ENCODE measurements at regions not wholly inside any gene's neighbourhood (a gene's known extent, or its start where the extent isn't known, plus 50 kb on each side); places are given as distances from the start of the nearest gene placed in this dataset.
A peak's percentile ranks its signal among the peaks of the same experiment; 100 is the strongest.
"Not testable (repeated sequence)": the region's sequence is repeated elsewhere in the genome, so short reads cannot be mapped to it uniquely, and the experiment has no call there.

DNA sequence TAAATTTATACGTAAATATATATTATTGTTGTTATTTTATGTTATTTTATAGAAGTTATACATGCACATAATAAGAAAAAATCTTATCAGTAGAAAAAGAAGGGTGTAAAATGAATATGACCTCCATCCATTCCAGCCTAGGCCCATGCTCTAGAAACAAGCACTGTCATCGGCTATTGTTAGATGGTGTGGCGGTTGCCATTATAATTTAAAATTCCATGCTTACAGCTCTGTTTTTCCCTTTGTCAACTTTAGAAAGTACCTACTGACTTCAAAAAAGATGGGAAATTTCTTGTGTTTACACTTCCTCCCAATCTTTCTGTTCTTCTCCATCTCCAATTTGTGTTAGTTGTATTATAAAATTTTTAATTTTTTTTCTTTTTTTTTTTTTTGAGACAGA, 61.9 kb upstream of the RDX start:
- Histone ChIP-seq H3K9me3 (no peaks in the 10 kb centered on the region), H3K27ac (no peak overlapping the region), H3K36me3 (no peaks in the 10 kb centered on the region), H3K27me3 (no peaks in the 10 kb centered on the region), H3K4me1 (peaks cover 0 to 20% (median 8%) of the 10 kb centered on the region in 4 donors), H3K4me3 (no peak overlapping the region)
- 97% methylated on average over 3 of the region's 3 CpGs for WGBS (ENCODE audit: insufficient coverage, low coverage, low lambda C conversion rate, missing lambda C conversion rate)
- no peak for DNase-seq
- intact Hi-C loops (cut with DNase I), result loop anchor here (10.0 kb wide), 2 partner anchors 54 to 64 kb away; partner anchors contain the start of gene RDX (in 1 of the 2)
- no peak for ATAC-seq
- TF ChIP-seq, protein P1, sequence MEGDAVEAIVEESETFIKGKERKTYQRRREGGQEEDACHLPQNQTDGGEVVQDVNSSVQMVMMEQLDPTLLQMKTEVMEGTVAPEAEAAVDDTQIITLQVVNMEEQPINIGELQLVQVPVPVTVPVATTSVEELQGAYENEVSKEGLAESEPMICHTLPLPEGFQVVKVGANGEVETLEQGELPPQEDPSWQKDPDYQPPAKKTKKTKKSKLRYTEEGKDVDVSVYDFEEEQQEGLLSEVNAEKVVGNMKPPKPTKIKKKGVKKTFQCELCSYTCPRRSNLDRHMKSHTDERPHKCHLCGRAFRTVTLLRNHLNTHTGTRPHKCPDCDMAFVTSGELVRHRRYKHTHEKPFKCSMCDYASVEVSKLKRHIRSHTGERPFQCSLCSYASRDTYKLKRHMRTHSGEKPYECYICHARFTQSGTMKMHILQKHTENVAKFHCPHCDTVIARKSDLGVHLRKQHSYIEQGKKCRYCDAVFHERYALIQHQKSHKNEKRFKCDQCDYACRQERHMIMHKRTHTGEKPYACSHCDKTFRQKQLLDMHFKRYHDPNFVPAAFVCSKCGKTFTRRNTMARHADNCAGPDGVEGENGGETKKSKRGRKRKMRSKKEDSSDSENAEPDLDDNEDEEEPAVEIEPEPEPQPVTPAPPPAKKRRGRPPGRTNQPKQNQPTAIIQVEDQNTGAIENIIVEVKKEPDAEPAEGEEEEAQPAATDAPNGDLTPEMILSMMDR (IDR thresholded peaks at IDR 0.05), result no peak
- no peak for TF ChIP-seq POLR2A (IDR thresholded peaks at IDR 0.05)

DNA sequence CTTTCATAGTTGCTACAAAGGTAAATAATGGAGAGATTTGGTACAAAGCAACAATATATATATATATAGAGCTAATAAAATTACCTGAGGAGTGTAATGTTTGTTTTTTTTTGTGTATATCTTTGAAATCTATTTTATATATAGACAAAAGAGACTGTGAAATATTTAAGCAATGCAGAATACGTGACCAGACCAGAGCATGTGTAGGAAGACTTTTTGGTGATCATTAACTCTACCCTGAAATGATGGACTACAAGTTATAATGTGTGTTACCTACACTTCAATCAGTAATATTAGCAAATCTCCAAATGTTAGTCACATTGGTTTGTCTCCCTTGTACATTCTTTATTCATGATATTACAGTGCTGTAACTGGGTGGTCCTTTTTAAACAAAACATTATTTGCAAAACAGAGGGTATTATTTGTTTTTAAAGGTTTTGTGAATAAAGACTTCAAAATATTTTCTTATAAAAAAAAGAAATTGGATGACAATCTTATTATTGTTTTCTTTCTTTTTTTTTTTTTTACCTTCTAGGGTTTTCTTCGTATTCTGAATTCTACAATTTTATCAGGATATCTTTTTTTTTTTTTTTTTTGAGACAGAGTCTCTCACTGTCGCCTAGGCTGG, 64.5 kb upstream of the RDX start:
- H3K27ac ChIP-seq; ATAC-seq; H3K9me3 ChIP-seq; H3K4me3 ChIP-seq; H3K36me3 ChIP-seq; intact Hi-C loops (cut with DNase I); H3K27me3 ChIP-seq; DNase-seq: not testable (repeated sequence)
- peaks cover 0 to 14% (median 7%) of the 10 kb centered on the region in 4 donors for H3K4me1 ChIP-seq
- WGBS (ENCODE audit: insufficient coverage, low coverage, low lambda C conversion rate, missing lambda C conversion rate), result 96% methylated on average over 3 of the region's 3 CpGs

DNA sequence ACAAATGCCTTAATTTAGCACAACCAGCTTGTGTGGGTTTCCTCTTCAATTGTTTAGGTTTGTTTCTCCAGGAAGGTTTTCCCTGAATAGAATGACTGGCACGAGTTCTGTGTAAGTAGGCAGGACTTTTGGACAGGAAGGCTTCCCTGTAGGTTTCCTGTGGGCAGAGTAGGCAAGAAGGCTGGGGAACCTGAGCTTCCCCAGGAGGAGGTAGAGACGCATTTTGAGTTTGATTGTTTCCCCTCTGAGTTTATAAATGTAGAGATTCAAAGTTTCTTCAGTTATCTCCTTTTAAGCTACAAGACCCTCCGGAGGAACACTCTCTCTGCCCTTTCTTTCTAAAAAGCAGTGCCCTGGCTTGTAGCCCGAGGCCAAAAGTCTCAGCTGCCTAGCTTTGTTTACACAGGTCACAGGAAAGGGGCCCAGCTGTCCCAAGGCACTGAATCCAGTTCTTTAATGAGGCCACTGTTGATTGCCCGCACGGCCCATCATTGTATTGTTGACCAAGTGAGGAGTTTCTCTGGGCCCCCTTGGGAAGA, 66.6 kb upstream of the RDX start:
- H3K4me1 ChIP-seq, result peaks cover 0 to 6% (median 2%) of the 10 kb centered on the region in 4 donors
- TF ChIP-seq, protein P1 (IDR thresholded peaks at IDR 0.05), result no peak
- TF ChIP-seq POLR2A (IDR thresholded peaks at IDR 0.05), result peak; percentile 17
- H3K9me3 ChIP-seq, result no peaks in the 10 kb centered on the region
- no peaks in the 10 kb centered on the region for H3K36me3 ChIP-seq
- ATAC-seq (peak; percentile 88 to 94 (median 92)), DNase-seq (peak; percentile 54 to 81 (median 79))
- peak overlapping the region in 2 of 3 donors; percentile 19 to 31 for H3K4me3 ChIP-seq
- WGBS (ENCODE audit: insufficient coverage, low coverage, low lambda C conversion rate, missing lambda C conversion rate), result 7% methylated on average over 6 of the region's 6 CpGs
- peak overlapping the region; percentile 48 to 71 (median 49) for H3K27ac ChIP-seq
- H3K27me3 ChIP-seq, result no peaks in the 10 kb centered on the region
- intact Hi-C loops (cut with DNase I), result no loop called here

DNA sequence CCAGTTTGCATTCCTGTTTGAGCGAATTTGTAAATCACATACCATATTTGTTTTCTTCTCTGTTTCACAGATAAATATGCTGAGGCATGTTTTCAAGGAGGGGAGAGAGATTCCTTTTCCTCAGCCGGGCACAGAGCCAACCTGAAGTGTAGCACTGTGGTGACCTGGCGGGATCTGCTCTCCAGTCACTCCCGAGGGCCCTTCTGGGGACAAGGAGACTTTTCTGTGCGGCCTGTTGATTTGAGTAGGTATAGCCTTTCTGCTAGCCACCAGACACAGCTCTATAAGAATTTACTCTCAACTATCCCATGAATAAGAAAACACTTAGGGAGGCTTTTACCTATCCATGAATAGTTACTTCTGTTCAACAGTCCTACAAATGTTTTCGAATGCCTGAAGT, 63.5 kb upstream of the FDX1 start:
- 57% methylated on average over 4 of the region's 6 CpGs for WGBS (ENCODE audit: insufficient coverage, low coverage, low lambda C conversion rate, missing lambda C conversion rate)
- TF ChIP-seq POLR2A (IDR thresholded peaks at IDR 0.05), result no peak
- TF ChIP-seq, protein P1 (IDR thresholded peaks at IDR 0.05), result no peak
- Histone ChIP-seq H3K4me1 (peaks cover 0 to 6% (median 2%) of the 10 kb centered on the region in 4 donors), H3K9me3 (no peaks in the 10 kb centered on the region), H3K4me3 (no peak overlapping the region), H3K36me3 (no peaks in the 10 kb centered on the region), H3K27ac (no peak overlapping the region), H3K27me3 (no peaks in the 10 kb centered on the region)
- ATAC-seq, result peak; percentile 38 to 58 (median 46)
- peak; percentile 58 to 61 (median 59) for DNase-seq
- intact Hi-C loops (cut with DNase I), result loop anchor here in 1 of 2 donors (5.0 kb wide), 1 partner anchor 164 kb away; no protein-coding TSS in a partner anchor

DNA sequence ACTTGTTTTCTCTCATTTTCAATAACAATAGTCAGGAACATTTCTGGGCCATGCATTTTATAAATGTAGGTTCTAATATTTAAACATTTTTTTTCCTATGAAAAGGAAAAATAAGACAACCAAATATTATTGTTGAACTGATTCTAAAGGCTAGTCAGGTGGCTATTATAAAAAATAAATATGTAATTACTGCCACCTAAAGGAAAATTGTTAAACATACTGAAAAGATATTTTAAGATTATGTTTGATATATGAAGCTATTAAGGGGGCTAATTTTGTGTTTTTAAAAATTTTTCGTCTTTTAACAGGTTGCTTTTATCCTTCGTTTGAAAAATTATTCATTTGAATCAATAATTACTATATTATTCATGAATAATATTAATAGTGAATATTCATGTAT, 62.2 kb upstream of the FDX1 start:
- TF ChIP-seq POLR2A (IDR thresholded peaks at IDR 0.05), result no peak
- TF ChIP-seq, protein P1 (IDR thresholded peaks at IDR 0.05), result peak; percentile 28 to 43 (median 38)

More for the DNA sequence above, 62.2 kb upstream of the FDX1 start:
- DNase-seq, result no peak
- no peak overlapping the region for H3K4me3 ChIP-seq
- peaks cover 0 to 6% (median 2%) of the 10 kb centered on the region in 4 donors for H3K4me1 ChIP-seq
- no peak overlapping the region for H3K27ac ChIP-seq
- peak in 1 of 4 donors; percentile 27 for ATAC-seq
- intact Hi-C loops (cut with DNase I), result loop anchor here in 1 of 2 donors (5.0 kb wide), 1 partner anchor 165 kb away; no protein-coding TSS in a partner anchor
- H3K27me3 ChIP-seq, result no peaks in the 10 kb centered on the region
- H3K9me3 ChIP-seq, result no peaks in the 10 kb centered on the region
- 11% methylated on average over 2 of the region's 2 CpGs for WGBS (ENCODE audit: insufficient coverage, low coverage, low lambda C conversion rate, missing lambda C conversion rate)
- H3K36me3 ChIP-seq, result no peaks in the 10 kb centered on the region

Measured in right lobe of liver (tissue), 6 donors.